NCI-H146 (cell line): ENCODE measurements at regions not wholly inside any gene's neighbourhood (a gene's known extent, or its start where the extent isn't known, plus 50 kb on each side); places are given as distances from the start of the nearest gene placed in this dataset.
"Not testable (repeated sequence)": the region's sequence is repeated elsewhere in the genome, so short reads cannot be mapped to it uniquely, and the experiment has no call there.

Experiments used
- DNase-seq: peaks from one replicate; lab custom pipeline; 2025; lab: John Stamatoyannopoulos, UW

GRCh38 chr2:51329512-51329911 lies 297.6 kb upstream of the NRXN1 start:
- DNase-seq, result no peak

- no peak for DNase-seq
Observed at GRCh38 chr2:51324051-51324450, 292.1 kb upstream of the NRXN1 start.

- DNase-seq, result no peak
Observed at GRCh38 chr2:51322613-51323012, 290.7 kb upstream of the NRXN1 start.

- DNase-seq, result no peak
Observed at GRCh38 chr2:51304311-51304710, 272.4 kb upstream of the NRXN1 start.

GRCh38 chr2:51301381-51301780 lies 269.4 kb upstream of the NRXN1 start:
- no peak for DNase-seq

GRCh38 chr2:51299370-51299769 lies 267.4 kb upstream of the NRXN1 start:
- no peak for DNase-seq

GRCh38 chr2:51297488-51297887 lies 265.6 kb upstream of the NRXN1 start:
- DNase-seq, result no peak

GRCh38 chr2:51293566-51294200 lies 261.8 kb upstream of the NRXN1 start:
- DNase-seq, result no peak

- DNase-seq, result no peak
Observed at GRCh38 chr2:51291762-51292551, 260.0 kb upstream of the NRXN1 start.

GRCh38 chr2:51290725-51291124 lies 258.8 kb upstream of the NRXN1 start:
- DNase-seq, result no peak

GRCh38 chr2:51289045-51289444 lies 257.1 kb upstream of the NRXN1 start:
- DNase-seq, result no peak

GRCh38 chr2:51268191-51268590 lies 236.3 kb upstream of the NRXN1 start:
- DNase-seq, result no peak

- no peak for DNase-seq
Observed at GRCh38 chr2:51265539-51265938, 233.6 kb upstream of the NRXN1 start.

GRCh38 chr2:51263951-51264350 lies 232.0 kb upstream of the NRXN1 start:
- DNase-seq, result peak; percentile 4

GRCh38 chr2:51263101-51263500 lies 231.2 kb upstream of the NRXN1 start:
- DNase-seq, result not testable (repeated sequence)

GRCh38 chr2:51258301-51258700 lies 226.4 kb upstream of the NRXN1 start:
- no peak for DNase-seq

GRCh38 chr2:51256736-51257135 lies 224.8 kb upstream of the NRXN1 start:
- no peak for DNase-seq

GRCh38 chr2:51251356-51251755 lies 219.4 kb upstream of the NRXN1 start:
- DNase-seq, result no peak

- no peak for DNase-seq
Observed at GRCh38 chr2:51247252-51247805, 215.4 kb upstream of the NRXN1 start.

- DNase-seq, result no peak
Observed at GRCh38 chr2:51243892-51244535, 212.1 kb upstream of the NRXN1 start.

GRCh38 chr2:51237626-51238271 lies 205.8 kb upstream of the NRXN1 start:
- no peak for DNase-seq

- DNase-seq, result no peak
Observed at GRCh38 chr2:51232027-51232426, 200.1 kb upstream of the NRXN1 start.
